Cardiac muscle cell (in vitro differentiated cells and primary cell): ENCODE measurements at regions not wholly inside any gene's neighbourhood (a gene's known extent, or its start where the extent isn't known, plus 50 kb on each side); places are given as distances from the start of the nearest gene placed in this dataset.
A peak's percentile ranks its signal among the peaks of the same experiment; 100 is the strongest.

Source experiments
- DNase-seq, 2 donors: peaks; one replicate each; pipeline versions ENCODE4 v3.0.0 to v3.0.0-alpha.2; 2010 to 2017; ENCODE audit warnings: low read depth in 1 of 2, low spot score in 1 of 2
- H3K27ac ChIP-seq: fragments of 200-600 bp; sonication (generic); 2 replicates; pipeline ENCODE4 v1.5.1; 2016
- H3K27me3 ChIP-seq: fragments of 200-600 bp; sonication (generic); 2 replicates; pipeline ENCODE4 v1.6.0; 2016; ENCODE audit warnings: control low read depth
- H3K36me3 ChIP-seq: fragments of 200-600 bp; sonication (generic); 2 replicates; pipeline ENCODE4 v1.5.1; 2016; ENCODE audit warnings: control low read depth
- H3K4me1 ChIP-seq: fragments of 200-600 bp; sonication (generic); 2 replicates; pipeline ENCODE4 v1.8.1; 2017; ENCODE audit warnings: low read depth, mild to moderate bottlenecking, mixed run types
- H3K4me3 ChIP-seq: fragments of 200-600 bp; sonication (generic); 2 replicates; pipeline ENCODE4 v1.5.1; 2016; ENCODE audit warnings: mild to moderate bottlenecking
- H3K9me3 ChIP-seq: fragments of 200-600 bp; sonication (generic); 2 replicates; pipeline ENCODE4 v1.5.1; 2017; ENCODE audit warnings: low read depth, mild to moderate bottlenecking, control low read depth
- CTCF ChIP-seq: IDR thresholded peaks from 2 replicates; pipeline ENCODE4 v1.5.1; 2012; ENCODE audit warnings: low read depth, mild to moderate bottlenecking, low read length

- no peaks in the 10 kb centered on the region for H3K36me3 ChIP-seq
- no peak overlapping the region for H3K4me3 ChIP-seq
- H3K9me3 ChIP-seq, result no peaks in the 10 kb centered on the region
- no peak overlapping the region for H3K27ac ChIP-seq
- H3K27me3 ChIP-seq, result no peaks in the 10 kb centered on the region
- TF ChIP-seq CTCF, result no peak
- H3K4me1 ChIP-seq, result no peaks in the 10 kb centered on the region
- no peak for DNase-seq
Measured at GRCh38 chr1:101723415-101723814, 273.3 kb downstream of the OLFM3 start.

DNA sequence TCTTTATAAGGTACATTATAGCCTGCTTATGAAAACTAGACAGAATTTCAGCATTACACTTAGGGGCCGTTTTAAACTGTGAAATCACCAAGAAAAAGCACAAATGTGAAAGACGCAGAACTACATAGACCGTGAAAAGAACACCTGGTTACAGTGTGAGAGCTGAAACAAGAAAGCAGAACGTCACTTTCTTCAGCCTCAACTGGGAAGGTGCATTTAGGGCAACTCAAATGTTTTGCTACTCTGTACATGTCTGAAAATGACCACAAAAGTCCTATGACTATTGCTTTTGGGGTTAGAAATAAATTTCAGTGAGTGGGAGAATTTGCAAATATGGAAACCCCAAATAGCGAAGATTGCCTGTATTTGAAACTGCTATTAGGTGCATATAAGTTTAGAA is 268.7 kb downstream of the OLFM3 start:
- H3K9me3 ChIP-seq, result no peaks in the 10 kb centered on the region
- TF ChIP-seq CTCF, result no peak
- H3K27ac ChIP-seq, result no peak overlapping the region

DNA sequence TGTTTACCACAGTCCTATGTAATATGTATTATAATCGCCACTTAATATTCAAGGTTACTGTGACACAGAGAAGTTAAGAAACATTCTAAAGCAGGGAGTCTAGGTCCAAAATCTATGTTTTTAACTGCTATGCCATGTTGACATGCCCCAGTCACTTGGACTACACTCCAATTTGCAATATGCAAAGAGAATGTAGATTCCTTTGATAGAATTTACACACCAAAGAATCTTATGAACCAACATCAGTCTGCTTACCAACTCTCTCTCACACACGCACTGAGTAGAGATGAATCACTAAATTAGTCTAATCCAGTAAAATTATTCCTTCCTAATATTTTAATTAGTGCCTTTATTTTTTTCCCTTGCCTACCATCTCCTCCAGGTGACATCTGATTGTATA is 266.2 kb downstream of the OLFM3 start:
- no peaks in the 10 kb centered on the region for H3K36me3 ChIP-seq
- H3K9me3 ChIP-seq, result no peaks in the 10 kb centered on the region
- DNase-seq, result no peak
- no peak overlapping the region for H3K27ac ChIP-seq
- H3K27me3 ChIP-seq, result no peaks in the 10 kb centered on the region
- no peaks in the 10 kb centered on the region for H3K4me1 ChIP-seq
- no peak for TF ChIP-seq CTCF
- no peak overlapping the region for H3K4me3 ChIP-seq

More for the DNA sequence above, 268.7 kb downstream of the OLFM3 start:
- H3K4me1 ChIP-seq, result no peaks in the 10 kb centered on the region
- no peaks in the 10 kb centered on the region for H3K27me3 ChIP-seq
- no peaks in the 10 kb centered on the region for H3K36me3 ChIP-seq
- H3K4me3 ChIP-seq, result no peak overlapping the region
- DNase-seq, result no peak

DNA sequence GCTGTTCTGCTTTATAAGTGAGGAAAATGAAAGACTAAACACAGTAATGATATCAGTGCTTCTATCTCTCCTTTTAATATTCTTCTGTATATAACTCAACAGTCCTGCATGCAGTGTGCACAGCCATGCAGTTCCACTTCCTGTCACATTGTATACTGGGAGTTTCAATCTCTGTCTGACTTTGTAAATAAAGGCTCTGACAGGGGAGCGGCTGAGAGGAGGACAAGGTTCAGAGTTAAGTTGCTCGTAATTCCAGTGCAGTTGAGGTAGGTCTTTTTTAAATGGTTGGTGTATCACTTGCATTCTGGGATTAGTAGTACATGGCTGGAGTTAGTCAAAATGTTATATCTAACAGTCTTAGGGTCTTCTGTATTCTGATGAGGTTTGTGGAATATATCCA is 264.5 kb downstream of the OLFM3 start:
- Histone ChIP-seq H3K36me3 (no peaks in the 10 kb centered on the region), H3K27me3 (no peaks in the 10 kb centered on the region), H3K4me1 (no peaks in the 10 kb centered on the region), H3K4me3 (no peak overlapping the region), H3K9me3 (no peaks in the 10 kb centered on the region), H3K27ac (no peak overlapping the region)
- TF ChIP-seq CTCF, result no peak
- DNase-seq, result no peak

DNA sequence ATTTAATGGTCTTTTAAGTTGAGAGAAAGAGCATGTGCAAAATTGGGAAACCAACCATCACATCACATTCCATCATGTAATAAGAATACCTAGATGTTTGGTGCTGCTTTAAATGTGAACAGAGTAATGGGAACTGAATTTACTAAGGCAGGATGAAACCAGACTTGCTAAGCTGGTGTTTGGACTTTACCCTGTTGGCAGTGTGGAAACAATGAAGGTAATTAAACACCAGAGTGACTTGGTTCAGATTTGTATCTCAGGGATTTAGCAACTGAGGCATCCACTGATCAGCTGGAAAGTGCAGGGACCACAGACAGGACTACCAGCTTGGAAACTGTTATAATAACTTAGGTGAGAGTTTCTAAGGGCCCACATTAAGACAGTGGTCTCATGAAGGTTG is 263.4 kb downstream of the OLFM3 start:
- Histone ChIP-seq H3K4me3 (no peak overlapping the region), H3K4me1 (no peaks in the 10 kb centered on the region), H3K27me3 (no peaks in the 10 kb centered on the region), H3K9me3 (no peaks in the 10 kb centered on the region), H3K27ac (no peak overlapping the region), H3K36me3 (no peaks in the 10 kb centered on the region)
- TF ChIP-seq CTCF, result no peak
- no peak for DNase-seq

DNA sequence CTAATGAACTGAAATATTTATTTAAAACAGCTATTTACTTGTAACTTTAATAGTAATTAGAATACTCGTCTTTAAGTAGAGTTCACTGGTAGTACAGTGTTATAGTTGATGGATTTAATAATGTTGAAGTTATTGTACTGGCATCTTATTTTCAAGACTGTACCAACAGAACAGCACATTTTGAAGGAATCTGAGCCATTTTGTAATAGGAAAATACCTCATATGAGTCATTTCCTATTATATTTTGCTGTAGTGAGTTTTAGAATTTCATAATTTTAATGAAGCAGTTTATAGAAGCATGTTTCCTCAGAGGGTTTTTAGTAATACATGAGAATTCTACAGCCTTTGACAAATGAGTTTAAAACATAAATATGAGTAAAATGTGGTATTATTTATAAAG is 258.3 kb downstream of the OLFM3 start:
- no peaks in the 10 kb centered on the region for H3K9me3 ChIP-seq
- no peak for TF ChIP-seq CTCF
- no peak overlapping the region for H3K27ac ChIP-seq
- H3K4me1 ChIP-seq, result peaks cover 13% of the 10 kb centered on the region
- no peak overlapping the region for H3K4me3 ChIP-seq
- no peaks in the 10 kb centered on the region for H3K36me3 ChIP-seq
- H3K27me3 ChIP-seq, result no peaks in the 10 kb centered on the region
- peak in 1 of 2 donors; percentile 63 for DNase-seq
